ENCODE measurements at regions not wholly inside any gene's neighbourhood (a gene's known extent, or its start where the extent isn't known, plus 50 kb on each side); places are given as distances from the start of the nearest gene placed in this dataset.

DNA sequence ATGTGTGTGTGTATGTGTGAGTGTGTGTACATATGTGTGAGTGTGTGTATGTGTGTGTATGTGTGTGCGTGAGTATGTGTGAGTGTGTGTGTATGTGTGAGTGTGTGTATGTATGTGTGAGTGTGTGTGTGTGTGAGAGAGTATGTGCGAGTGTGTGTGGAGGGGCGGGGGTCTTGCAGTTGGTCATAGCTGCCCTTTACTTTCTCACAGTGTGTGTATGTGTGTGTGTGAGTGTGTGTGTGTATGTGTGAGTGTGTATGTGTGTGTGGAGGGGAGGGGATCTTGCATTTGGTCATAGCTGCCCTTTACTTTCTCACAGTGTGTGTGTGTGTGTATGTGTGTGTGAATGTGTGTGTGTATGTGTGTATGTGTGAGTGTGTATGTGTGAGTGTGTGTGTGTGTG, 74.8 kb upstream of the ENPP6 start:
- Histone ChIP-seq H3K9me3 (replicated peaks; ENCODE audit: control insufficient read depth, low read depth, low read length) (peaks cover 7% of the 10 kb centered on the region), H3K4me1 (ENCODE audit: control insufficient read depth, insufficient read depth, low read length) (peaks cover 13% of the 10 kb centered on the region), H3K4me3 (ENCODE audit: low read length) (no peak overlapping the region), H3K36me3 (ENCODE audit: control insufficient read depth, insufficient read depth, low read length) (no peaks in the 10 kb centered on the region), H3K27me3 (ENCODE audit: control insufficient read depth, insufficient read depth, low read length) (peaks cover 2% of the 10 kb centered on the region), H3K27ac (ENCODE audit: low read length) (peak overlapping the region; percentile 79)
- DNase-seq = no peak
- WGBS (ENCODE audit: insufficient coverage) = 100% methylated on average over 1 of the region's 3 CpGs

DNA sequence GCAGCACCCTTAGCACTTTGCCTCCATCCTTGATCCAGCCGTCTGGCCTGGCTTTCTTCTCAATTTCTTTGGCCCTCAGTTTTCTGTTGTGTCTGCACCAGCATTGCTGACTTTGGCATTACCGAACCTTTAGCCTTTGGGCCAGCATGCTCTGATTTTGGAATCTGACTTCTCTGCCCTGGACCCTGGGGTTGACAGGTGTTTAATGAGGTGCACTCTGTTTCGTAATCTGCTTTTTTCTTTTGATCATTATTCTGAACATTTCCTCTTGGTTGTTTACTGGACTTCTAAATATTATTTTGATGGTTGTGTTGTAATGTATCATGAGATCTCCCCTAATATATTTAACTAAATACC, 71.5 kb upstream of the ENPP6 start:
- peaks cover 13% of the 10 kb centered on the region for H3K4me1 ChIP-seq (ENCODE audit: control insufficient read depth, insufficient read depth, low read length)
- no peaks in the 10 kb centered on the region for H3K9me3 ChIP-seq (replicated peaks; ENCODE audit: control insufficient read depth, low read depth, low read length)
- no peak overlapping the region for H3K27ac ChIP-seq (ENCODE audit: low read length)
- DNase-seq = no peak
- WGBS (ENCODE audit: insufficient coverage) = 86% methylated on average over 1 of the region's 3 CpGs
- no peaks in the 10 kb centered on the region for H3K27me3 ChIP-seq (ENCODE audit: control insufficient read depth, insufficient read depth, low read length)
- no peaks in the 10 kb centered on the region for H3K36me3 ChIP-seq (ENCODE audit: control insufficient read depth, insufficient read depth, low read length)
- H3K4me3 ChIP-seq (ENCODE audit: low read length) = no peak overlapping the region

DNA sequence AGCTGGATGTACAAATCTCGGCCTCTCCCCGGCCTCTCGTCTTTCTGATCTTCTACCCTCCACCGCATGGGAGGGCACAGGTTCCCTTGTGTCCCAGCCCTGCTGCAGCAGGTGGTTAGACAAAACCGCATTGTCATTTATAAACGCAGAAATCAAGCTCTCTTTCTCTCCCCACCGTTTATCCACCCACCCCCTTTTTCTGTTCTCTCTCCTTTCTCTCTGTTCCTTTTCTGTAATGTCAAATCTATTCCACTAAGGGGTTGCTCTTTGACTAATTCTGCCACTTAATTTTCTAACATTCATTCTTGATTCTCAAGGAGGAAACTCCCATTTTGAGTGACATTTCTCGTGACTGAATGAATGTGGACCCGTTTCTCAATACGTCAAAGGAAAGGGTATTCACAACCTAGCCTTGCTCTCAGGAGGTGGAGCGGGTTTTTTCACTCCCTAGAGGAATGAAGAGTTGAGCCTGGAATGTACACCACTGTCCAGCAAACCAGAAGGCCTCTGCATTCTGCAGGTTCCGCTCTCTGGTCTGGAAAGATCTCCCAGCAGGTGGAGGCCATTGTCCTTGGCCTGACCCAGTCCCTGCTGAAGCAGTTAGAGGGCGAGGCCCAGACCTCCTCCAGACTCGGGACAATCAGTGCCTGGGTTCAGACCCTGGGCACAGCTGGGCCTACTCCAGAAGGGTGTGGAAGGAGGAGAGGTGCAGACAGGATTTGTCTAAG, 70.9 kb upstream of the ENPP6 start:
- Histone ChIP-seq H3K27me3 (ENCODE audit: control insufficient read depth, insufficient read depth, low read length) (no peaks in the 10 kb centered on the region), H3K9me3 (replicated peaks; ENCODE audit: control insufficient read depth, low read depth, low read length) (no peaks in the 10 kb centered on the region), H3K4me3 (ENCODE audit: low read length) (no peak overlapping the region), H3K4me1 (ENCODE audit: control insufficient read depth, insufficient read depth, low read length) (peaks cover 13% of the 10 kb centered on the region), H3K36me3 (ENCODE audit: control insufficient read depth, insufficient read depth, low read length) (no peaks in the 10 kb centered on the region), H3K27ac (ENCODE audit: low read length) (no peak overlapping the region)
- DNase-seq = no peak
- WGBS (ENCODE audit: insufficient coverage) = 75% methylated on average over 12 of the region's 14 CpGs

DNA sequence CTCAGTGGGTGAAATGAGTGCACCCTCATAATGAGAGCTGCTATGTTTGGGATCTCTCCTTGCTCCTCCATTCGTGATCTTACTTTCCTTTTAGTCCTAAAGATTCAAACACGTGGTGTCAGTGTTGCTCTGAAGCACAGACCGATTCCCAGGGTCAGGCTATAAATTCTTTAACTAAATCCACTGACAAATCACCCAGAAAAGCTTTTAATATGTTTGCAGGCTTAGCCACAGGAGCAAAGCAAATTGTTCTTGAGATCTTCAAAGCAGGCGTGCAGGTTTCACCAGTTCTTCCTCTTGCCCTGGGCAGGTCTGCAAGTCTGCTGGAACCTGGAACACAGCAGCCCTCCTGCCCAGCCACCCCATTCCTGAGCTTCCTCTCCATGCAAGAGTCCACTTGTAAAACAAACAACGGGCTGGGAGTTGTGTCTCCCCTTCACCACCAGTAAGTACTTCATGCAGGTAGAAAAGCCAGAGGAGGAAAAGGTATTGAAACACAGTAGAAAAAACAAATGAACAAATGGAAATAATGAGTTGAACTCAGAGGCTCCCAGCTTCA, 70.1 kb upstream of the ENPP6 start:
- Histone ChIP-seq H3K27ac (ENCODE audit: low read length) (no peak overlapping the region), H3K9me3 (replicated peaks; ENCODE audit: control insufficient read depth, low read depth, low read length) (no peaks in the 10 kb centered on the region), H3K27me3 (ENCODE audit: control insufficient read depth, insufficient read depth, low read length) (no peaks in the 10 kb centered on the region), H3K4me3 (ENCODE audit: low read length) (no peak overlapping the region), H3K36me3 (ENCODE audit: control insufficient read depth, insufficient read depth, low read length) (no peaks in the 10 kb centered on the region), H3K4me1 (ENCODE audit: control insufficient read depth, insufficient read depth, low read length) (peaks cover 16% of the 10 kb centered on the region)
- DNase-seq = peak; percentile 76
- WGBS (ENCODE audit: insufficient coverage) = 16% methylated on average over 3 of the region's 5 CpGs

DNA sequence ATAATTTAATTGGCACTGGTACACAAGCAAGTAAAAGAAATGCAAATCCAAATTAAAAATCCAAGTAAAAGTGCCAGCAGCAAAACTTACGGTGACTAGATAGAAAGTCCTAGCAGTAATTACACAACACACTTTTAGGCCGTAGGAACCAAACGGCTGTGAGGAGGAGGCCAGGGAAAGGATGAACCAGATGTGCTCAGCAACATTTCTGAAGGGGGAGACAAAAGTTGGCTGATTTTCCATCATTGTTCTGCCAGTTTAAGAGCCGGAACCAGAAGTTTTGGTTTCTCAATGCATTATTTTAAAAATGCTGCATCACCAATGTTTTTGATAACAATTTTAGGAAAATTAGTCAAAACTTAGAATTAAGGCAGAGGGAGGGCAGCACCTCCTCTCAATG, 68.7 kb upstream of the ENPP6 start:
- Histone ChIP-seq H3K4me1 (ENCODE audit: control insufficient read depth, insufficient read depth, low read length) (peaks cover 18% of the 10 kb centered on the region), H3K4me3 (ENCODE audit: low read length) (no peak overlapping the region), H3K9me3 (replicated peaks; ENCODE audit: control insufficient read depth, low read depth, low read length) (no peaks in the 10 kb centered on the region), H3K27ac (ENCODE audit: low read length) (no peak overlapping the region), H3K27me3 (ENCODE audit: control insufficient read depth, insufficient read depth, low read length) (no peaks in the 10 kb centered on the region), H3K36me3 (ENCODE audit: control insufficient read depth, insufficient read depth, low read length) (no peaks in the 10 kb centered on the region)
- WGBS (ENCODE audit: insufficient coverage) = 45% methylated on average over 2 of the region's 4 CpGs
- peak; percentile 67 for DNase-seq

DNA sequence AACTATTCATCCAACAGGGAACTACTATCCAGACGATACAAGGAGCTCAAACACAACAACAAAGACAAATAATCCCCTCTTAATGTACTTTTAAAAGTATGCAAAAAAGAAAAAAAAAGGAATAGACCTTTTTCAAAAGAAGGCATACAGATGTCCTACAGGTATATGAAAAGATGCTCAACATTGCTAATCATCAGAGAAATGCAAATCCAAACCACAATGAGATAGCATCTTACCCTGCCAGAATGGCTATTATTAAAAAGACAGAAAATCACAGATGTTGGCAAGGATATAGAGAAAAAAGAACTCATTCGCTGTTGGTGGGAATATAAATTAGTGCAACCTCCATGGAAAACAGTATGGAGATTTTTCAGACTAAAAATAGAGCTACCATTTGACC, 67.1 kb upstream of the ENPP6 start:
- no peak overlapping the region for H3K4me3 ChIP-seq (ENCODE audit: low read length)
- WGBS (ENCODE audit: insufficient coverage) = no CpG with 5 or more reads among the region's 2 CpGs

DNA sequence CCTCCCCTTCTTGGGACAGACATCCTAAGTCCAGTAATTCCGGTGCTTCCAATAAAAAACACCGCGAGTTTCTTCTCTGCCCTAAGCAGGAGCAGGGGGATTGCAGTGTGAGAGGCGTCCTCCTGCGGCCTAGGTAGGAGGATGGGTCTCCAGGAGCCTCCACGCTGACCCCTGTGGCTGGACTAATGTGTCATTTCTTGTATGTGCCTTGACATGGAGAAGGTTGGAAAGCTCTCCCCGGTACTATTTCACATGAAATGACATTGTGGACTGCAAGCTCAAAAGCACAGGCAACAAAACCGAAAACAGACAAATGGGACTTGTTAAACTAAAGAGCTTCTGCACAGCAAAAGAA, 66.6 kb upstream of the ENPP6 start:
- Histone ChIP-seq H3K36me3 (ENCODE audit: control insufficient read depth, insufficient read depth, low read length) (no peaks in the 10 kb centered on the region), H3K4me1 (ENCODE audit: control insufficient read depth, insufficient read depth, low read length) (peaks cover 18% of the 10 kb centered on the region), H3K4me3 (ENCODE audit: low read length) (no peak overlapping the region), H3K27me3 (ENCODE audit: control insufficient read depth, insufficient read depth, low read length) (no peaks in the 10 kb centered on the region), H3K27ac (ENCODE audit: low read length) (no peak overlapping the region), H3K9me3 (replicated peaks; ENCODE audit: control insufficient read depth, low read depth, low read length) (no peaks in the 10 kb centered on the region)
- WGBS (ENCODE audit: insufficient coverage) = no CpG with 5 or more reads among the region's 8 CpGs
- DNase-seq = no peak

More for the DNA sequence above, 67.1 kb upstream of the ENPP6 start:
- peaks cover 18% of the 10 kb centered on the region for H3K4me1 ChIP-seq (ENCODE audit: control insufficient read depth, insufficient read depth, low read length)
- no peaks in the 10 kb centered on the region for H3K27me3 ChIP-seq (ENCODE audit: control insufficient read depth, insufficient read depth, low read length)
- DNase-seq = no peak
- no peaks in the 10 kb centered on the region for H3K36me3 ChIP-seq (ENCODE audit: control insufficient read depth, insufficient read depth, low read length)
- H3K27ac ChIP-seq (ENCODE audit: low read length) = no peak overlapping the region
- H3K9me3 ChIP-seq (replicated peaks; ENCODE audit: control insufficient read depth, low read depth, low read length) = no peaks in the 10 kb centered on the region

DNA sequence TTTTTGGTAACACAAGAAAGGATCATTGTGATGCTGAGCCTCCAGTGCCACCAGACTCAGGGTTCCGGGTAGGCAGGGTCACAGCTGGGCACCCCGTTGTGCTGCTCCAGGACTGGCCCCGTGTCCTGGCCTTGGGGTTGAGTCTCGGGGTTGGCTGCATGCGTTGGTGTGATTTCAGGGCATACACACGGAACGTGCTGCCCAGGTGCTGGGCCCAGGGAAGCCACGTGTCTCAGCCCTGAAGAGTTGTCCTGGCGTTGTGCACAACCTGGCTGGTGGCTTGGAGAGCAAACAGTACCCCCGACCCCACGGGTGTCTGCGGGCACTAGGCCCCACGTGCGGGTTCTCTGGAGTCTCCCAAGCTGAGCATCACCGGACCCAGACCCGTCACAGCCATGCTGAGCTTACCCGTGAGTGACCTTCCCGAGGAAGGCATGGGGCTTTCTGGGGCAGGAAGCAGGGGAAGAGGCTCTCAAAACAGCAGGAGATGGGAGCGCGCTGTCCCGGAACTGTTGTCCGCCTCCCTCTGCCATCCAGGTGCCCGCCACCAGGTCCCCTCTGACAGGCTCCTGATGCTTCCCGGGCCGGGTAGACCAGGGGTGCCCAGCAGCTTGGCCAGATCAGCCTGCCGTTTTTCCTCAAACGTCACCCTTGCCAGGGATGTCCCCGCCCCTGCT, 66.1 kb upstream of the ENPP6 start:
- DNase-seq = no peak
- 79% methylated on average over 28 of the region's 28 CpGs for WGBS (ENCODE audit: insufficient coverage)
- Histone ChIP-seq H3K4me3 (ENCODE audit: low read length) (no peak overlapping the region), H3K9me3 (replicated peaks; ENCODE audit: control insufficient read depth, low read depth, low read length) (no peaks in the 10 kb centered on the region), H3K27ac (ENCODE audit: low read length) (no peak overlapping the region), H3K4me1 (ENCODE audit: control insufficient read depth, insufficient read depth, low read length) (peaks cover 15% of the 10 kb centered on the region), H3K36me3 (ENCODE audit: control insufficient read depth, insufficient read depth, low read length) (no peaks in the 10 kb centered on the region), H3K27me3 (ENCODE audit: control insufficient read depth, insufficient read depth, low read length) (no peaks in the 10 kb centered on the region)

DNA sequence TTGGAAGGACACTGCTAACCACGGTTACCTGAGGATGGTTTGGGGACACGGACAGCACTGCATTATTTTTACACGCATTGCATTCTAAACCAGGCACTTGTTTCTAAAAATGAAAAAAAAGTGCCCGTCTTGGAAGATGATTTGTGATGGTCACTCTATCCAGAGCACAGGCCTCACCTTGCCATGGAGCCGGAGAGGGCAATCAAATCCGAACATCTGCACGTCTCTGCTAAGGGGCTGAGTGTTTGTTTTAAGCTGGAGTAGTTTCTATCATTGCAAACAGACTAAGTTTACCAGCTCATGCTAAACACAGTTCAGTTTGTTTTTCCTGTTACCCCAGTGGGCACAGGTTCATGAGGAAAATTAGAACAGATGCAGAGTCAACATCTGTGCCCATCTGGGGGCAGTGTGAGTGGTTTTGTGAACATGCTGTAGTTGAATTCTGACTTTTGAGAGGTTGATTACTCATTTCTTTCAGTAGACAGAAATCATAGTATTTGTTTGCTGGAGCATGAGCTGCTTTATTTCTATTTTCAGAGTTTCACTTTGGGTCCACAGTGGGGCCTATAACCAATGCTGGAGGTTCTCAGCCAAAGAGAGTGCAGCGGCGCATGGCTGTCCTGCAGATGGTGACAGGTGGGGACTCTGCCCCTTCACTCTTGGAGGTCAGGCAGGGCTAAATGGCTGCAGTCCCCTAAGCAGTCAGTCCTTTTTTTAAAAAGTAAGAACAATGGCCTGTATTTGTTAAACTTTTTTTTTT, 65.4 kb upstream of the ENPP6 start:
- no peak overlapping the region for H3K27ac ChIP-seq (ENCODE audit: low read length)

DNA sequence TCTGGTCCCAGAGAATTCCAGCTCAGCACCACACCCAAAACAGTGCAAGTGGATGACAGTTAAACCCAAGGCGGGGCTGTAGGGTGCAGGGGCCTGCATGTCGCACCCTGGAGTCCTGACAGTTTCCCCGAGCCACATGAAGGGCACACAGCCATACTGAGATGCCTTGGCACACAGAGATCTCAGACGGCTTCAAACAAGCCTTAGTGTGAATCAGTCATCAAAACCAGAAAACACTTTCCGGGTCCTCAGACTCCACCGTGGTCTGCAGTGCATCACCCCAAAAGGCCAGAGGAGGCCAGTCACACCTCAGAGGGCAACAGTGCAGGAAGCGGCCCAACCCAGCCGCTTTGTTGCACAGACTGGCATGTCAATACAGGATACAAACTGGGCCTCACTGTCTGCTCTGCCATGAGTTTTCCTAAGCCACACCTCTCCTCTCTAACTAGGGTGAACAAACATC, 64.6 kb upstream of the ENPP6 start:
- DNase-seq = no peak
- 72% methylated on average over 8 of the region's 8 CpGs for WGBS (ENCODE audit: insufficient coverage)
- Histone ChIP-seq H3K4me1 (ENCODE audit: control insufficient read depth, insufficient read depth, low read length) (peaks cover 5% of the 10 kb centered on the region), H3K27me3 (ENCODE audit: control insufficient read depth, insufficient read depth, low read length) (no peaks in the 10 kb centered on the region), H3K4me3 (ENCODE audit: low read length) (no peak overlapping the region), H3K9me3 (replicated peaks; ENCODE audit: control insufficient read depth, low read depth, low read length) (peaks cover 2% of the 10 kb centered on the region), H3K36me3 (ENCODE audit: control insufficient read depth, insufficient read depth, low read length) (no peaks in the 10 kb centered on the region), H3K27ac (ENCODE audit: low read length) (no peak overlapping the region)

More for the DNA sequence above, 65.4 kb upstream of the ENPP6 start:
- no peaks in the 10 kb centered on the region for H3K36me3 ChIP-seq (ENCODE audit: control insufficient read depth, insufficient read depth, low read length)
- WGBS (ENCODE audit: insufficient coverage) = 89% methylated on average over 4 of the region's 9 CpGs
- H3K4me1 ChIP-seq (ENCODE audit: control insufficient read depth, insufficient read depth, low read length) = peaks cover 11% of the 10 kb centered on the region
- no peak for DNase-seq
- H3K27me3 ChIP-seq (ENCODE audit: control insufficient read depth, insufficient read depth, low read length) = no peaks in the 10 kb centered on the region
- no peaks in the 10 kb centered on the region for H3K9me3 ChIP-seq (replicated peaks; ENCODE audit: control insufficient read depth, low read depth, low read length)
- H3K4me3 ChIP-seq (ENCODE audit: low read length) = no peak overlapping the region
